DOHH2 (cell line): ENCODE measurements at regions not wholly inside any gene's neighbourhood (a gene's known extent, or its start where the extent isn't known, plus 50 kb on each side); places are given as distances from the start of the nearest gene placed in this dataset.

Experiments used
- CTCF ChIP-seq: fragments of 200-600 bp; sonication (generic); IDR thresholded peaks from one replicate; pipeline ENCODE4 v1.5.1; 2014; ENCODE audit warnings: antibody characterized with exemption, mild to moderate bottlenecking, low read depth, low read length; ENCODE audit not compliant: poor library complexity, severe bottlenecking
- EZH2phosphoT487 ChIP-seq: fragments of 200-600 bp; sonication (generic); IDR thresholded peaks from 2 replicates; pipeline ENCODE4 v1.6.1; 2017; ENCODE audit warnings: borderline replicate concordance, mild to moderate bottlenecking, antibody characterized with exemption, low read length, moderate library complexity, mixed read lengths

GRCh38 chr5:142427015-142427364 lies 102.2 kb upstream of the SPRY4 start:
- TF ChIP-seq CTCF = no peak
- TF ChIP-seq EZH2phosphoT487 = no peak
